ENCODE measurements at regions not wholly inside any gene's neighbourhood (a gene's known extent, or its start where the extent isn't known, plus 50 kb on each side); places are given as distances from the start of the nearest gene placed in this dataset.

DNA sequence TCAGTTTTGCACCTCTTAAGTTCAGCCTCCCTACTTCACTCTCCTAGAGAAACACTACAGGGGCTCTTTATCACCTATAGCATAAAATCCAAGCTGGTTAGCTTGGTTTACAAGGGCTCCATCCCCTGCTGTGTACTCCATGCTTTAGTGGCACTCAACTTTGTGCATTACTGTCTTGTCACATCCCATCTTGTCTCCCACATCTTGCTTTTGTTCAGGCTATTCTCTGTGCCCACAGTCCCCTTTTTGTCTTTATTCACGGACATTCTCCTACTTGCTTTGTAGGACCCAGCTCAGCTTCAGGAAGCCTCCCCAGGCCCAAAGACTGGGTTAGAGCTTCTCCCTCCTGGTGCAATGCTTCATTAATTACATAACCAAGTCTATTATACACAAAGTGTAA, 107.9 kb upstream of the SPACA1 start:
- TF ChIP-seq POLR2A (IDR thresholded peaks at IDR 0.05): no peak
- TF ChIP-seq, protein P1, sequence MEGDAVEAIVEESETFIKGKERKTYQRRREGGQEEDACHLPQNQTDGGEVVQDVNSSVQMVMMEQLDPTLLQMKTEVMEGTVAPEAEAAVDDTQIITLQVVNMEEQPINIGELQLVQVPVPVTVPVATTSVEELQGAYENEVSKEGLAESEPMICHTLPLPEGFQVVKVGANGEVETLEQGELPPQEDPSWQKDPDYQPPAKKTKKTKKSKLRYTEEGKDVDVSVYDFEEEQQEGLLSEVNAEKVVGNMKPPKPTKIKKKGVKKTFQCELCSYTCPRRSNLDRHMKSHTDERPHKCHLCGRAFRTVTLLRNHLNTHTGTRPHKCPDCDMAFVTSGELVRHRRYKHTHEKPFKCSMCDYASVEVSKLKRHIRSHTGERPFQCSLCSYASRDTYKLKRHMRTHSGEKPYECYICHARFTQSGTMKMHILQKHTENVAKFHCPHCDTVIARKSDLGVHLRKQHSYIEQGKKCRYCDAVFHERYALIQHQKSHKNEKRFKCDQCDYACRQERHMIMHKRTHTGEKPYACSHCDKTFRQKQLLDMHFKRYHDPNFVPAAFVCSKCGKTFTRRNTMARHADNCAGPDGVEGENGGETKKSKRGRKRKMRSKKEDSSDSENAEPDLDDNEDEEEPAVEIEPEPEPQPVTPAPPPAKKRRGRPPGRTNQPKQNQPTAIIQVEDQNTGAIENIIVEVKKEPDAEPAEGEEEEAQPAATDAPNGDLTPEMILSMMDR (IDR thresholded peaks at IDR 0.05): no peak

Data from body of pancreas (tissue), 4 donors.